HG02943 (cell line): ENCODE measurements at regions not wholly inside any gene's neighbourhood (a gene's known extent, or its start where the extent isn't known, plus 50 kb on each side); places are given as distances from the start of the nearest gene placed in this dataset.
"Not testable (repeated sequence)": the region's sequence is repeated elsewhere in the genome, so short reads cannot be mapped to it uniquely, and the experiment has no call there.

ENCODE experiments used
- ATAC-seq: cut with Tn5 transposase; IDR thresholded peaks from one replicate; pipeline ENCODE4 v1.9.1; 2021; ENCODE audit warnings: mild to moderate bottlenecking, low read depth, moderate library complexity; ENCODE audit not compliant: unreplicated experiment

DNA sequence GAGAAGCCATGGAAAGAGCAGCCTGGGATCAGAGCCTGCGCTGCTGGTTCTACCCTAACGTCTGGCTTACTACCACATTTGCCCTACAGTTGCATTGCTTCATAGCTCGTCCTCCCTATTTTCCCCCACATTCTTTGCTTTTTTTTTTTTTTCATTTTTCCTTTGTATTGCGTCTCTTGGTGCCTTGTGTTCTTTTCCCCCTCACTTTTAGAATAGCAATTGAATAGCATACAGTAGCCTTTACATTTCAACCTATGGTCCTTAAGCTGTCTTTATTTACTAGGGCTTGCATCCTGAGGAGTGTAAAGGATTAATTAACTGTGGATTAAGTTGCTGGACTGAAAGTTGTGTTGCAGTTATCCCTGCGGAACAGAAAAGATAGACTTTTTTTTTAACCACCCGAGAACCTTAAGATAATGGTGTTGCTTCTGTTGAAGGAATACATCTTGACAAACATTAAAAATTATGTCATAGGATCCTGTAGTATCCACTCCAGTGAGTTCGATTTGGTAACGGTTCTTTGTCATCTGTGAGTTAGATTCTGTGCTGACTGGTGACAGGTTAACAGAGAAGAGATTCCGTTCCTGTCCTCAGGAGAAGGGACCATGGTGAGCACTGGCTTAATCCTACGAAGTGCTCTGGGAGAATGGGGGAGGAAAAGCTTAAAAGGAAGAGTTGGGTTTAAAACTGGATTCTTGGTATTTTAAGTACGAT, 417.4 kb upstream of the NAALADL2 start:
- ATAC-seq, result no peak

DNA sequence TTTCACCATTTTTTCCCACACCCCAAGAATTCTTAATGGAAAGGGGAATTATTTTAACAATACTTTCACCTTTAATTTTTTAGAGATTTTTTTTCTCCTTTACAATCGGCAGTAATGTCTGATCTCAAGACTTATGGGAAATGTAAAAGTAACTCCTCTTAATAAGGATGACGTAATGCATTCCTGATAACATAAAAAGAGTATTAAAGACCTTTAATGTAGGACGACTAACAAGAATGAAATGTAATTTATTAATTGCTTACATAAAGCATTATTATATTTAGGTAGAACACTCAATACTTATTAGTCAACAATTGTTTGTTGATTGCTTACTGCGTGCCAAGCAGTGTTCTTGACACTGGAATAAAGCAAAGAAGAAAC, 416.8 kb upstream of the NAALADL2 start:
- no peak for ATAC-seq

- ATAC-seq, result no peak
Measured at GRCh38 chr3:174444391-174444790, 414.7 kb upstream of the NAALADL2 start.

GRCh38 chr3:174457758-174458157, 401.4 kb upstream of the NAALADL2 start:
- no peak for ATAC-seq

DNA sequence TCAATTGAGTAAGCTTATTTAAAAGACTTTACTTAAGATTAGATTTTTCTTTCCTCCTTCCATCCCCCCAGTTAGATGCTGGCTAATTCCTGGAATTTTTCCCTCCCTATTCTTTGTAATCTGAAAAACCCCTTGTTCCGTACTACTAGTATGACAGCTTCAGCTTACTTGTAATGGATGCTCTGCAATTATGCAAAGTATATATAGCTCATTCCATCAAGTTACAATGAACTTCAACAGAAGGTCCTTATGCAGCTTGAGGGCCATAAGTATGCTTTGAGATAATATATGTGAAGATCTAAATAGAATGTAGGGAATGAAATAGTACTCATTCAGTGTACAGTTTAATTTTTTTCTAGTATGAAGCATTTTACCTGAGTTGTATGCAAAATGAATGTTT, 398.3 kb upstream of the NAALADL2 start:
- ATAC-seq, result no peak

DNA sequence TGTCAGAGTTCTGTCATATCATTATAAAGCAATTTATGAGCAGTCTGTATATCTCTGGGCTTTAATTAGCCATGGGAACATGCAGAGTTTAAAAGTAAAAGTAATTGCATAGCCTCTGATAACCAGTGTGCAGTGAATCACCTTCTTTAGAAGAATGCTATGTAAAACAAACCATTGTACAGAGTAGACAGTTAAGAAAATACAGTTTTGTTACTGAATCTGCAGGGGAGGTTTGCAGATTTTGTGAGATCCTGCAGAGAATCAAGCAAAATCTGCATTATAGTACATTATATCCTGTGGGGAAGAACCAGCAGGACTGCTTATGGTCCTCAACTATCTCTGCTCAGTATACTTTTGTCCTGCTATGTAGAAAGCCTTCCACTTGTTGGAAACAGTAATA, 396.2 kb upstream of the NAALADL2 start:
- no peak for ATAC-seq

DNA sequence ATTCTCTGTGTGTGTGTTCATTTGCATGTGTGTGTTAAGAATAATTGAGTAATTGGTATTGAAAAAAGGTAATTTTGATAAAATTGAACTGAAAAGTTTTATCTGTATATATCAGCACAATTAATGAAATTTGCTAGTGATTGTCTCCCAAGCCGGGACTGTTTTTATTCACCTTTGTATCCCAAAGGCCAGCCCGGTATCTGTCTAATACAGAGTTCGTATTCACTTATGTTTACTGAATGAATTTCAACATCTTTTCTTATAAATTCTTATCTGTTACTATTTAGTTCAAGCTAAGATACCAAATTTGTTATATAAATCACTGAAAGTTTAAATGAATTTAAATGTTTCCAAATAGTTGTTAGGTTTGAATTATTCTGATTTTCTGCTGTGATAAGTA, 394.0 kb upstream of the NAALADL2 start:
- no peak for ATAC-seq

GRCh38 chr3:174466471-174467054, 392.6 kb upstream of the NAALADL2 start:
- no peak for ATAC-seq

- ATAC-seq, result no peak
Measured at GRCh38 chr3:174477491-174477890, 381.6 kb upstream of the NAALADL2 start.

DNA sequence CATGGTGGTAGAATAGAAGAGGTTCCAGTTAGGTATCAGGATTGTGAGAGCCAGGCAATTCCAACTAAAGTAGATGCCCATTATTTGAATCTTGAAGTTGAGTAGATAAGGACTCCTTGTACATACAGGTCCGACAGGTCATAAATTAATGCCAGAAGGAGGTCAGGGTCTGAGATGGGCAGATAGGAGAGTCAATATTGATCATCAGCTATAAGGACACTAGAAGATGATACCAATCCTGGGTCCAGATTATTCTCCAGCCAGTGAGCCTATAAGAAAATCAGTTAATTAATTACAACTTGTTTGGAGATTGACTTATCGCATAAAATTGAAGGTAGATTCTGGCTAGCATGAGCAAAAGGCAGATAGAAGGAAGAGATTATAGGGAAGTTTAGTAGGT, 378.4 kb upstream of the NAALADL2 start:
- ATAC-seq, result no peak

- no peak for ATAC-seq
Measured at GRCh38 chr3:174482541-174482940, 376.6 kb upstream of the NAALADL2 start.

DNA sequence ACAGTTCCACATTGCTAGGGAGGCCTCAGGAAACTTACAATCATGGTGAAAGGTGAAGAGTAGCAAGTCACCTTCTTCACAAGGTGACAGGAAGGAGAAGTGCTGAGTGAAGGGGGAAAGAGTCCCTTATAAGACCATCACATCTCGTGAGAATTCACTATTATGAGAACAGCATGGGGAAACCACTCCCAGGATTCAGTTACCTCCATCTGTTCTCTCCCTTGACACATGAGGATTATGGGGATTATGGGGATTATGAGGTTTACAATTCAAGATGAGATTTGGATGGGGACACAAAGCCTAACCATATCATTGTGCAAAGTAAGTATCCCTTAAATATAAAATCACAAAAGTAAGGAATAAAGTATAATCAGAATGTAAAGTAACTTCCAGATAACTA, 375.9 kb upstream of the NAALADL2 start:
- no peak for ATAC-seq

- ATAC-seq, result not testable (repeated sequence)
Measured at GRCh38 chr3:174483856-174484255, 375.3 kb upstream of the NAALADL2 start.

DNA sequence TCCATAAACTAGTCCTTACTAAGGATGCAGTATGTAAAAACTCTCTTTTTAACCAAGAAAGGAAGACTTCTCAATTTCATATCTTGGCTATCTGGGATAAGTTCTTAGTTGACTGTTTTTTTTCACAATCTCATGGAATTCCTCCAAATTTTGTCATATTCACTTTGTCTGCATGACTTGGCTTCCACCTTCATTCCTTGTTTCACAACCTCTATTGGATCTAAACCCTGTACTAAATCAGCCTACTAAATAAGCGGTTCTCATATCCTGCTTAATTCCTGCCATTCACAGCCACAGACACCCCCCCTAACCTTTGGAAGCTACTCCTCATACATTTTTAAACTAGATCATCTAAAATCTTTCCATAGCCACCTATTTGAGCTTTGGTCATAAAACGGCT, 370.6 kb upstream of the NAALADL2 start:
- ATAC-seq, result no peak

GRCh38 chr3:174495311-174495710, 363.8 kb upstream of the NAALADL2 start:
- no peak for ATAC-seq

GRCh38 chr3:174495928-174496327, 363.2 kb upstream of the NAALADL2 start:
- no peak for ATAC-seq

- no peak for ATAC-seq
Measured at GRCh38 chr3:174498638-174499037, 360.5 kb upstream of the NAALADL2 start.

- ATAC-seq, result no peak
Measured at GRCh38 chr3:174505266-174505665, 353.9 kb upstream of the NAALADL2 start.

GRCh38 chr3:174524203-174524602, 334.9 kb upstream of the NAALADL2 start:
- no peak for ATAC-seq

GRCh38 chr3:174529298-174529697, 329.8 kb upstream of the NAALADL2 start:
- ATAC-seq, result no peak

DNA sequence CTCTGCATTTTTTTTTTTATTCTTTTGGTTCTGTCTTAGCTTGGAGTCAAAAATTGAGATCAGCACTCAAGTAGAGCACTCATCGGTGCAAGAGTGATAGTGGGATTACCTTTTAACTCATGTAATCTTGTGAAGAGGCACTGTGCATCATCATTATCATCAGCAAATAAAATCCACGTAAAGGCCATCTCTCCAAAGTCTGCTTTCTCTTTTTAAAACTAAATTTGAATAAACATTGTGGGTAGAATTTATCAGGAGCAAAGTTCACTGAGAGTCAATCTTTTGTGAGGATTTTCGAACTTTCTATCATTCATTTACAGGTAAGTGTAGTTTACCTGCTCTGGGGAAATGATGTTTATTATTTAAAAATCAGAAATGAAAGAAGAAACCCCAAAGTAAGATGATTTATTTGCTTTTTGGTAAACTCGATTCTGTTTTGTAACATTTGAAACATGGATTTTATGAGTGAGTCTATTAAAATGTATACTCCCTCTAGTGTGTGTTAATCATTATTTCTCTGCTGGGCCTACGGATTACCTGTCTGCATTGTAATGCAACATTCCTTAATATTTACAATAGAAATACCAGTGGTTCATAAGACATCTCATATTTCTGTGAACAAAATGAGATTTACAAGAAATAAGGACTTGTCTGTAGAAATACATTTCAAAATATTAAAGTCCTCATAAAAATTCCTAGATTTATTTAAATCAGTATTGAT, 327.7 kb upstream of the NAALADL2 start:
- no peak for ATAC-seq

- ATAC-seq, result no peak
Measured at GRCh38 chr3:174532216-174532615, 326.9 kb upstream of the NAALADL2 start.
